ENCODE measurements at regions not wholly inside any gene's neighbourhood (a gene's known extent, or its start where the extent isn't known, plus 50 kb on each side); places are given as distances from the start of the nearest gene placed in this dataset.

- TF ChIP-seq CTCF (IDR thresholded peaks at IDR 0.05) (no peak), POLR2A (IDR thresholded peaks at IDR 0.05) (no peak)
Observed at GRCh38 chr14:71758229-71758951, 173.8 kb upstream of the RGS6 start.

Data from sigmoid colon (tissue), 3 donors.